ENCODE measurements at regions not wholly inside any gene's neighbourhood (a gene's known extent, or its start where the extent isn't known, plus 50 kb on each side); places are given as distances from the start of the nearest gene placed in this dataset.

GRCh38 chr2:196584903-196585302 lies 54.6 kb upstream of the CCDC150 start:
- Histone ChIP-seq H3K79me2 (ENCODE audit: control insufficient read depth, low read length) (no peaks in the 10 kb centered on the region), H3K9me3 (ENCODE audit: control insufficient read depth, insufficient read depth, low read length) (no peaks in the 10 kb centered on the region), H3K36me3 (ENCODE audit: control insufficient read depth, low read length) (no peaks in the 10 kb centered on the region), H4K20me1 (ENCODE audit: control insufficient read depth, insufficient read depth, low read depth, low read length) (no peaks in the 10 kb centered on the region), H3K9me2 (replicated peaks; ENCODE audit: control insufficient read depth, low read length) (no peaks in the 10 kb centered on the region; the same call in 1 of the 2 replicates), H3K4me2 (ENCODE audit: low read length) (no peak overlapping the region), H3F3A (ENCODE audit: control insufficient read depth, insufficient read depth) (no peaks in the 10 kb centered on the region), H3K27ac (ENCODE audit: low read depth, low read length) (no peak overlapping the region), H3K4me3 (ENCODE audit: low read length) (no peak overlapping the region), H3K4me1 (ENCODE audit: control insufficient read depth, low read length) (no peaks in the 10 kb centered on the region), H3K27me3 (ENCODE audit: control insufficient read depth, low read length) (peaks cover 12% of the 10 kb centered on the region)
- no peak for TF ChIP-seq EZH2phosphoT487 (IDR thresholded peaks at IDR 0.05; ENCODE audit: borderline replicate concordance, low read length)
- TF ChIP-seq, protein P1, sequence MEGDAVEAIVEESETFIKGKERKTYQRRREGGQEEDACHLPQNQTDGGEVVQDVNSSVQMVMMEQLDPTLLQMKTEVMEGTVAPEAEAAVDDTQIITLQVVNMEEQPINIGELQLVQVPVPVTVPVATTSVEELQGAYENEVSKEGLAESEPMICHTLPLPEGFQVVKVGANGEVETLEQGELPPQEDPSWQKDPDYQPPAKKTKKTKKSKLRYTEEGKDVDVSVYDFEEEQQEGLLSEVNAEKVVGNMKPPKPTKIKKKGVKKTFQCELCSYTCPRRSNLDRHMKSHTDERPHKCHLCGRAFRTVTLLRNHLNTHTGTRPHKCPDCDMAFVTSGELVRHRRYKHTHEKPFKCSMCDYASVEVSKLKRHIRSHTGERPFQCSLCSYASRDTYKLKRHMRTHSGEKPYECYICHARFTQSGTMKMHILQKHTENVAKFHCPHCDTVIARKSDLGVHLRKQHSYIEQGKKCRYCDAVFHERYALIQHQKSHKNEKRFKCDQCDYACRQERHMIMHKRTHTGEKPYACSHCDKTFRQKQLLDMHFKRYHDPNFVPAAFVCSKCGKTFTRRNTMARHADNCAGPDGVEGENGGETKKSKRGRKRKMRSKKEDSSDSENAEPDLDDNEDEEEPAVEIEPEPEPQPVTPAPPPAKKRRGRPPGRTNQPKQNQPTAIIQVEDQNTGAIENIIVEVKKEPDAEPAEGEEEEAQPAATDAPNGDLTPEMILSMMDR (IDR thresholded peaks at IDR 0.05; ENCODE audit: low read depth, low read length, poor library complexity, severe bottlenecking): no peak

DNA sequence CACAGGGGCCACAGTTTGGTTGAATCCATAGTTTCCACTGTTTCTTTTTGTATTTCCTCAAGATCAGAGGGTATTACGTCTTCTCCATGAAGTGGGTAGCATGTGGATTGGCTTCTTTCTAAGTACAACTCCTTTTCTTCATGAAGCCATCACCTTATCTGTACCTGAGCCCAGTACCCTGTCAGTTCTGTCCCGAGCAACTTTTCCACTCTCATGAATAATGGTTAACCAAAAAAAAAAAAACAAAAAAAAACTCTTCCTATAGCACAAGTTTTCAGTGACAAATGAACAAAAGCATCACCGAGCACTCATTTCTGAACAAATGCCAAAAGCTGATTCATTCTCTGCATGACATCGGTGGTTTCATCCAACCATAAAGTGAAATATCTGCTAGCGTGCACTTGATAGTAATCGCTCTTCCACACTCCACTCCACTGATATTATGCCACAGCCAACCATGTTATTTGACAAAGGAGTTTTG lies 53.0 kb upstream of the CCDC150 start:
- H3K9me2 ChIP-seq (replicated peaks; ENCODE audit: control insufficient read depth, low read length): no peaks in the 10 kb centered on the region; the same call in 1 of the 2 replicates
- no peak for TF ChIP-seq EZH2phosphoT487 (IDR thresholded peaks at IDR 0.05; ENCODE audit: borderline replicate concordance, low read length)
- TF ChIP-seq, protein P1 (IDR thresholded peaks at IDR 0.05; ENCODE audit: low read depth, low read length, poor library complexity, severe bottlenecking): no peak
- H3K4me2 ChIP-seq (ENCODE audit: low read length): no peak overlapping the region
- no peak overlapping the region for H3K4me3 ChIP-seq (ENCODE audit: low read length)
- H4K20me1 ChIP-seq (ENCODE audit: control insufficient read depth, insufficient read depth, low read depth, low read length): no peaks in the 10 kb centered on the region
- H3K9me3 ChIP-seq (ENCODE audit: control insufficient read depth, insufficient read depth, low read length): no peaks in the 10 kb centered on the region
- H3K27me3 ChIP-seq (ENCODE audit: control insufficient read depth, low read length): peaks cover 28% of the 10 kb centered on the region
- no peaks in the 10 kb centered on the region for H3K4me1 ChIP-seq (ENCODE audit: control insufficient read depth, low read length)
- H3F3A ChIP-seq (ENCODE audit: control insufficient read depth, insufficient read depth): no peaks in the 10 kb centered on the region
- no peaks in the 10 kb centered on the region for H3K79me2 ChIP-seq (ENCODE audit: control insufficient read depth, low read length)
- H3K36me3 ChIP-seq (ENCODE audit: control insufficient read depth, low read length): no peaks in the 10 kb centered on the region
- H3K27ac ChIP-seq (ENCODE audit: low read depth, low read length): no peak overlapping the region

- H3K4me3 ChIP-seq (ENCODE audit: low read length): no peak overlapping the region
- H3K9me2 ChIP-seq (replicated peaks; ENCODE audit: control insufficient read depth, low read length): no peaks in the 10 kb centered on the region; the same call in 1 of the 2 replicates
- no peaks in the 10 kb centered on the region for H3F3A ChIP-seq (ENCODE audit: control insufficient read depth, insufficient read depth)
- no peaks in the 10 kb centered on the region for H3K36me3 ChIP-seq (ENCODE audit: control insufficient read depth, low read length)
- H3K9me3 ChIP-seq (ENCODE audit: control insufficient read depth, insufficient read depth, low read length): no peaks in the 10 kb centered on the region
- H3K4me1 ChIP-seq (ENCODE audit: control insufficient read depth, low read length): no peaks in the 10 kb centered on the region
- H4K20me1 ChIP-seq (ENCODE audit: control insufficient read depth, insufficient read depth, low read depth, low read length): no peaks in the 10 kb centered on the region
- peaks cover 33% of the 10 kb centered on the region for H3K27me3 ChIP-seq (ENCODE audit: control insufficient read depth, low read length)
- H3K79me2 ChIP-seq (ENCODE audit: control insufficient read depth, low read length): no peaks in the 10 kb centered on the region
- TF ChIP-seq EZH2phosphoT487 (IDR thresholded peaks at IDR 0.05; ENCODE audit: borderline replicate concordance, low read length): no peak
- TF ChIP-seq, protein P1 (IDR thresholded peaks at IDR 0.05; ENCODE audit: low read depth, low read length, poor library complexity, severe bottlenecking): no peak
- H3K27ac ChIP-seq (ENCODE audit: low read depth, low read length): no peak overlapping the region
- H3K4me2 ChIP-seq (ENCODE audit: low read length): no peak overlapping the region
Measured at GRCh38 chr2:196587056-196587455, 52.5 kb upstream of the CCDC150 start.

All from DOHH2 (cell line).